ENCODE measurements at regions not wholly inside any gene's neighbourhood (a gene's known extent, or its start where the extent isn't known, plus 50 kb on each side); places are given as distances from the start of the nearest gene placed in this dataset.
"Not testable (repeated sequence)": the region's sequence is repeated elsewhere in the genome, so short reads cannot be mapped to it uniquely, and the experiment has no call there.

DNA sequence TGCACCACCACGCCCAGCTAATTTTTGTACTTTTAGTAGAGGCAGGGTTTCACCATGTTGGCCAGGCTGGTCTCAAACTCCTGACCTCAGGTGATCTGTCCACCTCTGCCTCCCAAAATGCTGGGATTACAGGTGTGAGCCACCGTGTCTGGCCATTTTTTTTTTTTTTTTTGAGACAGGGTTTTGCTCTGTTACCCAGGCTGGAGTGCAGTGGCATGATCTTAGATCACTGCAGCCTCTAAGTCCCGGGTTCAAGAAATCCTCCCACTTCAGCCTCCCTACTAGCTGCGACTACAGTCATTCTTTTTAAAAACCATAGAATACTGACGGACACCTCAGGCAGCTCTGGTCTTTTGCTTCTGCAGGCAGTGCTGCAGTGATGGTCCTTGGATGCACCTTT is 54.9 kb upstream of the PTPN1 start:
- DNase-seq: not testable (repeated sequence)

DNA sequence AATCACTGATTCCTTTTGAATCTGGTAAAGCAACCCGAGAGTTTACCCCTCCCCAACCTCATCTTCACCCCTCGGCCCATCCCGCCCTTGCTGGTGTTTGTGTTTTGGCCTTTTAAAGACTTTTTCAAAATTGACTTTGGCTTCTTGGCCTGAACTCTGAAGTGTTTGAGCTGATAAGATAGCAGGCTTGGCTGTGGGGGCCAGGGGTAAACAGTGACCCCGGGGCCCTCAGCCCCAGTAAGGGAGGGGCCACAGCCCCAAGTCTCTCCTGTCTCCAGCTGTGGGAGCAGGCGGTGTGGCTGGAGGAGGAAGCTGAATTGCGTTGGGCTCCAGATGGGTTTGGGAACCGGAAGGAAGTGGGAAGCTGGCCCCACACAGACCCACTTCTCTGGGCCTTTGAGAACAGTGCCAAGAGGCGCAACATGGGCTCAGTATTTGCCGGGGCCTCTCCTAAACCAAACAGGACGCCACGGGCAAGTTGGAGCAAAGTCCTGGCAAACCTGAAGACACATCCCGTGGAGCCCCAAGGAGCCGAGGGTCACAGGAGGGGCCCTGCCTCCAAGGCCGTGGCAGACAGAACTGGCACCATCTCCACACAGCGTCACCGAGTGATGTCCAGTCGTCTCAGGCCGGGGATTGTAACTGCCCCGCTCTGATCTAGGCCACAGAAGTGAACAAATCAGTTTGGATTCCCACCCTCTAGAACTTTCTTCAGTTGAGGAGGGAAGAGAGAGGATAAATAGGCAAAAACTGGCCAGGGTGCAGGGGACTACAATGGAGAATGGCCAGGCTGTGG is 54.3 kb upstream of the PTPN1 start:
- no peak for DNase-seq

DNA sequence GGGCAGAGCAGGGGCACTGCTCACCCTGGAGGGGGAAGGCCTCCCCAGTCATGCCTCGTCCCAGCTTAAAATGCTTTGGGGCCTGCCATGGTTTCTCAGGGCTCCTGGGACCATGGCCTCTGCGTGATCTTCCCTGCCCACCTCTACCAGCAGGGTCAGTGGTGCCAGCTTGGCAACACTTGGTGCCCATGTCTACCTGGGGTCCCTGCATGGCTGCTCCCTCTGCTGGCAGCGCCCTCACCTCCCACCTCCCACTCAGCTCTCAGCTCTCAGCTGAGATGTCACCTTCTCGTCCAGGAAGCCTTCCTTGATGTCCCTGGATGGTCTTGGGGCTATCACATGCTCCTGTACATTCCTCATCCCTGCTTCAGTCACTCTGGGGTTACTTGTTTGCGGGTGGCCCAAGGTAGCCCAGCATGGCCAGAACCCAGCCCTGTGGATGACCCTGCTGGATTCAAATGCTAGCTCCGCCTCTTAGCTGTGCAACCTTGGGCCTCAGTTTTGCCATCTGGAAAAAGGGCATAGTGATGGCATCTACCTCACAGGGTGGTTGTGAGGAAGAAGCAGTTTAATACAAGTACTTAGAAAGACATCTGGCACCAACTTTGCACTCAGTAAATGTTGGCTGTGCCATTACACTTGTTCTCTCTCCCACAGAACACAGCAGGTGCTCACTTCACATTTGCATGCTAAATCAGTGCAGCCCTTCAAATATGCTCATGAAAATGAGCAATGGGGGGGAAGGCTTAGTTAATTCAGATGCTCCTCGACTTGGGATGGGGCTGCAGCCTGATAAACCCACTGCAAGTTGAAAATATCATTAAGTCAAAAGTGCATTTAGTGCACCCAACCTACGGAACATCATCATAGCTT is 53.5 kb upstream of the PTPN1 start:
- no peak for DNase-seq

DNA sequence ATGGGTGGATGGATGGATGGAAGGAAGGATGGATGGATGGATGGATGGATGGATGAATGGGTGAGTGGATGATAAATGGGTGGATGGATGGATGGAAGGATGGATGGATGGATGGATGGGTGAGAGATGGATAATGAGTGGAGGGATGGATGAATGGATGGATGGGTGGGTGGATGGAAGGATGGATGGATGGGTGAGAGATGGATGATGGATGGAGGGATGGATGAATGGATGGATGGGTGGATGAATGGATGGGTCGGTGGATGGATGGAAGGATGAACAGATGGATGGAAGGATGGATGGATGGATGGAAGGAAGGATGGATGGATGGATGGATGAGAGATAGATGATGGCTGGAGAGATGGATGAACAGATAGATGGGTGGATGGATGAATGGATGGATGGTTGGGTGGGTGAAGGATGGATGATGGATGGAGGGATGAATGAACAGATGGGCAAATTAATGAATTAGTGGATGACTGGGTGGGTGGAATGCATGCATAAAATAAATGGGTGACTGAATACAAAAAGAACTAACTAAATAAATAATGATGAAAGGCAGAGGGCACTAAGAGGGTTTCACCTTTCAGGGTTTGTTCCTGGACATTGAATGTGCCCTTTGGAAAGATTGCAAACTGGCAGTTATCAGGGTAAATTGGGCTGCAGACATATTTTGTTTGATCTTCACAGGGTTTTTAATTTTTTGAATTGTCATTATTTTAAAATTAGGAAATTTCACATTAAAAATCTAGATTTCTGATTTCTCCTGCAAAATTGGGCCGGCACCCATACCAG is 50.9 kb upstream of the PTPN1 start:
- no peak for DNase-seq

DNA sequence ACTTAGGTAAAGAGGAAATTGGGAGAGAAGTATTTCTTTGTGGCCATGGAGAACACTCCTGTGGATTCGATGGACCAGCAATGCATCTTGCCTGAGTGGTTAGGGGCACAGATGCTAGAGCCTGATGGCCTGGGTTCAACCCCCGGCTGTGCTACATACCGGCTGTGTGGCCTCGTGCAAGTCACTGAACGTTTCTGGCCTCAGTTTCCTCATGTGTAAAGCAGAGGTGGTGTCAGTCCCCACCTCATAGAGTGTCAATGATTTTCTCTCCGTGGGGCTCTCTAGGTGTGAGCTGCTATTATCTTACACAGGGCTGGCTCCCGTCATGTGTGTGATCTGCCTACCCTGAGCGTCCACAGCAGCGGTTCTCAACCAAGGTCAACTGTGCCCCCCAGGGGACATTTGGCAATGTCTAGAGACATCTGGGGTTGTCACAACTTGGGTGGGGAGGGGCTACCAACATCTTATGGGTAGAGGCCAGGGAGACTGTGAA is 50.0 kb upstream of the PTPN1 start:
- DNase-seq: no peak
